ENCODE measurements at regions not wholly inside any gene's neighbourhood (a gene's known extent, or its start where the extent isn't known, plus 50 kb on each side); places are given as distances from the start of the nearest gene placed in this dataset.

DNA sequence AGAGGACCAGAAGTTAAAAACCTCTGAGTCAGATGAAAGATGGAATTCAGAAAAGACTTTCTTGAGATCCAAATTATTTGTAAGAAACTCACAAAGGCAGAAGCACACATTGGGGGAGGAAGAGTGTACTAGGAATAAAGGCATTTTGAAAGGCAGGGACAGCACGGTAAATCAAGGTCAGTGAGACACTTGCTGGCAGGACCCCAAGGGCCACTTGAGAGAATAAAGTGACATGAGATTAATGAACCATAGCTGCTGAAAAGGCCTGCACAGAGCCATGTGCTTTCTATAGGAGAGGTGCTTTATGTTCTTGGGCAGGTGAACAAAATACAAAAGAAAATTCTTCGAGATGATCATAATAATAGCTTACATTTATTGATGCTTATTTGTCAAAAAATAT, 929.9 kb upstream of the MBL2 start:
- TF ChIP-seq, protein P1, sequence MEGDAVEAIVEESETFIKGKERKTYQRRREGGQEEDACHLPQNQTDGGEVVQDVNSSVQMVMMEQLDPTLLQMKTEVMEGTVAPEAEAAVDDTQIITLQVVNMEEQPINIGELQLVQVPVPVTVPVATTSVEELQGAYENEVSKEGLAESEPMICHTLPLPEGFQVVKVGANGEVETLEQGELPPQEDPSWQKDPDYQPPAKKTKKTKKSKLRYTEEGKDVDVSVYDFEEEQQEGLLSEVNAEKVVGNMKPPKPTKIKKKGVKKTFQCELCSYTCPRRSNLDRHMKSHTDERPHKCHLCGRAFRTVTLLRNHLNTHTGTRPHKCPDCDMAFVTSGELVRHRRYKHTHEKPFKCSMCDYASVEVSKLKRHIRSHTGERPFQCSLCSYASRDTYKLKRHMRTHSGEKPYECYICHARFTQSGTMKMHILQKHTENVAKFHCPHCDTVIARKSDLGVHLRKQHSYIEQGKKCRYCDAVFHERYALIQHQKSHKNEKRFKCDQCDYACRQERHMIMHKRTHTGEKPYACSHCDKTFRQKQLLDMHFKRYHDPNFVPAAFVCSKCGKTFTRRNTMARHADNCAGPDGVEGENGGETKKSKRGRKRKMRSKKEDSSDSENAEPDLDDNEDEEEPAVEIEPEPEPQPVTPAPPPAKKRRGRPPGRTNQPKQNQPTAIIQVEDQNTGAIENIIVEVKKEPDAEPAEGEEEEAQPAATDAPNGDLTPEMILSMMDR (IDR thresholded peaks at IDR 0.05): no peak
- no peak for TF ChIP-seq POLR2AphosphoS5 (IDR thresholded peaks at IDR 0.05)
- TF ChIP-seq POLR2A (IDR thresholded peaks at IDR 0.05): no peak

All from gastroesophageal sphincter (tissue), 3 donors.